NOMO-1 (cell line): ENCODE measurements at regions not wholly inside any gene's neighbourhood (a gene's known extent, or its start where the extent isn't known, plus 50 kb on each side); places are given as distances from the start of the nearest gene placed in this dataset.
"Not testable (repeated sequence)": the region's sequence is repeated elsewhere in the genome, so short reads cannot be mapped to it uniquely, and the experiment has no call there.

Source experiments
- DNase-seq, 2 experiments: peaks; one replicate each; lab custom pipeline; 2025; ENCODE audit not compliant: unreplicated experiment in 2 of 2; lab: John Stamatoyannopoulos, UW

DNA sequence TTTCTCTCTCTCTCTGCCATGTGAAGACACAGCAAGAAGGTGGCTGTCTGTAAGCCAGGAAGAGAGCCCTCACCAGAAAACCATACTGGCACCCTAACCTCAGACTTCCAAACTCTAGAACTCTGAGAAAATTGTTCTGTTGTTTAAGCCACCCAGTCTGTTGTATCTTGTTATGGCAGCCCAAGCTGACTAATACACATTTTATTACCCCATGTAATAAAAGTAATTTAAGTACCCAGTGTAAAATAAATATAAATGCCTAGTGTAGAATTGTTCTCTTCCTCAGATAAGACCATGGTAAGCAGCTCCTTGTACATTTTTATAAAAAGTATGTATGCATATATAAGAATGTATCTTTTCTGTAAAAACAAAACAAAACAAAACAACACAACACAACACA is 119.7 kb downstream of the DTL start:
- DNase-seq, result no peak

DNA sequence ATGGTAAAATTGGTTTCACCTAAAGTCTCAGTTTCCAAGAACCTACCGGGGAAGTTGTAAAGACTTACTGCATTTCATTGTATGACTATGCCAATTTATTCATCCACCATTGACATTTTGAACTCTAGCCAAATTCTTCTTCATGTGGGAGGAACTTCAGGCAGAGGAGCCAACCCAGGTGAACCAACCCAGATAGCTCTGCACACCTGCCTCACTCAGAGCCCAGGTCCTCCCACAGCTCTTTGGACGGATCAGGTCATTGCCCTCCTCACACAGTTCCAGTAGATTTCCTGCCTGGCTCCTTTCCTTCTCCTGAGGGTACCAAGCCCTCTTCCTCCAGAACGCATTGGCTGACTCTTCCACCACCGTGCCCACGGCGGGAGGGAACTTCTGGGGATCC is 121.7 kb downstream of the DTL start:
- no peak for DNase-seq

GRCh38 chr1:212158912-212159796 is 123.6 kb downstream of the DTL start:
- no peak for DNase-seq

- DNase-seq, result peak in 1 of 2 experiments; percentile 38
Measured at GRCh38 chr1:212161231-212161781, 123.9 kb upstream of the PPP2R5A start.

GRCh38 chr1:212162635-212163034 is 122.6 kb upstream of the PPP2R5A start:
- no peak for DNase-seq

GRCh38 chr1:212164095-212164872 is 120.9 kb upstream of the PPP2R5A start:
- DNase-seq, result no peak

DNA sequence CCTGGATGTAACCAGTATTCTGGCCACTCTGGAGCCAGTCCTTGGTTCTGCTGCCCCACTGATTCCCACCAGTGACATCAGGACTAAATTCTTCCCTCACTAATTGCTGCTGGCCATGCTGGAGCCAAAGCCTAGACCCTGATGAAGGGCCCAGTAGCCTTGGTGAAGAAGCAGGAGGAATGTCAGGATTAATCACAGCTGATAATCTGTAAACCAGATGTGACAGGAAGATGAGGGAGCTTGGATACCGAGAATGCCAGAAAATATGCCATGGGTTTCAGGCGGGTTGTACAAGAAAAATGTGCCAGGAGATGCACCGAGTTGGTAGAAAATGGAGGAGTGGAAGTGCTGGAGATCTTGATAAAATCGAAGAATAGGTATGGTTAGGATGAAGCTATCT is 119.0 kb upstream of the PPP2R5A start:
- no peak for DNase-seq

- no peak for DNase-seq
Measured at GRCh38 chr1:212166644-212167043, 118.6 kb upstream of the PPP2R5A start.

- DNase-seq, result no peak
Measured at GRCh38 chr1:212167098-212167497, 118.1 kb upstream of the PPP2R5A start.

- no peak for DNase-seq
Measured at GRCh38 chr1:212173567-212173966, 111.6 kb upstream of the PPP2R5A start.

GRCh38 chr1:212174295-212174694 is 110.9 kb upstream of the PPP2R5A start:
- not testable (repeated sequence) for DNase-seq

DNA sequence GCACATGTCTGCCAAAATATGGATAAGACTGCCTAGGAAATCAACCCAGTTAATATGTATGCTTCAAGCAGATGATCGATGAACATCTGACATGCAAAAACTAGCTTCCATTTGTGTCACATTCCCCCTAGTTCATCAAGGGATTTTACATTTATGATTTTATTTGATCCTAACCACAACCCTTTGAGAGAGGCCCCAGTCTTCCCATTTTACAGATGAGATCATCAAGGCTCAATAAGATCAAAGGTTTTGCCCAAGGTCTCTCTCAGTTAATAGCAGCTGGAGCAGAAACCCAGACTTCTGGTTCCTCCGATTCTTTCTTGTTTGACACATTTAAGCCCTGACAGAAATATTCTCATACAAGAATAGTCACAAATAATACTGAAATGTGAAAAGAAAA is 107.7 kb upstream of the PPP2R5A start:
- DNase-seq, result no peak

DNA sequence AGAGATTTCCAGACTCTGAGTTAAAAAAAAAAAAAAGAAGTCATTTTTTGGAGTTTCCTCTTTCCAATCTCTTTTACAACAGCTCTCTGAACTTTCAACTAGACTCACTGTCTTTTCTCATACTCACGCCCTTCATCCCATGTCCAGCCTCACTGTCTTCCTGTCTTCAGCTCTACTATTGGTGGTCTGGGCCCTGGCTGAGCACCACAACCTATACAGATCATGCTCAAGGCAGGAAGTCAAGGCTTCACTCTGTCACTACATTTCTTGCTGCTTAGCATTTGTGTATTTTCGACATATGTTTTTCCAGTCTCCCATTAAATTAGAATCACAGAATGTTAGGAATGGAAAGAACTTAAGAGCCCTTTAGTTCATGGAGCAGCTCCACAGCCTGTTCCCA is 106.4 kb upstream of the PPP2R5A start:
- DNase-seq, result peak in 1 of 2 experiments; percentile 16

DNA sequence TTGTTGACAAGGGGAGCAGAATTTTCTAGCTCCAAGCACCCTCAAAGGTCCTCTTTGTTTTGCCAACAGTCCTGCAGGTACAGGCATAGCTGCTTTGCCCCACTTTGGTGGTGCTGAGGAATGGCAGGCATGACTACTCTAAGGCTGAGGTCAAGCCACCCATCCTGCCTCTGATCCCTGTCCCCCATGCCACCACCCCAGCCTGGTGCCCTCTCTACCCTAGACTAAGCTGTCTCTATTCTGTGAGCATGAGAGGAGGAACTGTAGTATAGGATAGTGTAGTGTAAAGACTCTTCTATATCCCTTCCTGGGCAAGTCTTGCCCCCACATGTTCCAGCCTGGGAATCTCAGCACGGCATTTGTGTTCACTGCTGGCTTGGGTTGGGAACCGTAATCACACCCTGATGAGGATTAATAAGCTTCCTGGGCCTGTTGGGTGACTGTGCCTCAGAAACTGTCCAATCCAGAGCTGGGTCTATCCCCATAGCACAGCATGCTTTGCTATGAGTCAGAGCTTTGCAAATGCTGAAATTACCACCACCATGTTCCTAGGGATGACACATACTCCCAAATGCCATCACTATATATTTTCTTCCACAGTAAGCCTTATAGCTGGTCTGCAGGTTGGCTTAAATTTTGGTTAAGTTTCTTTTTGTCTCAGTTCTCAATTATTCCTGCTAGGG is 105.7 kb upstream of the PPP2R5A start:
- no peak for DNase-seq

GRCh38 chr1:212181015-212181882 is 104.0 kb upstream of the PPP2R5A start:
- DNase-seq, result no peak

DNA sequence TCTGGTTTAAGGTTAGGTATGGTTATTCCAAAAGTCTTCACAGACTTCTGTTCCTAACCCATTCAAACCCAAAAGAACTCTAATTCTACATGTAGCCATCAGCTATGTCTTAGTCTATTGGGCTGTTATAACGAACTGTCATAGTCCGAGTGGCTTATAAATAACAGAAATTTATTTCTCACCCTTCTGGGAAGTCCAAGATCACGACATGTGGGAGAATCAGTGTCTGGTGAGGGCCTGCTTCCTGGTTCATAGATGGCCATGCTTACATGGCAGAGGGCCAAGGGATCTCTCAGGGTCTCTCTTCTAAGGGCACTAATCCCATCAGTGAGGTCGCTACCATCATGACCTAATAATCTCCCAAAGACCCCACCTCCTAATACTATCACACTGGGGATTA is 103.0 kb upstream of the PPP2R5A start:
- DNase-seq, result no peak

- DNase-seq, result no peak
Measured at GRCh38 chr1:212182579-212182978, 102.6 kb upstream of the PPP2R5A start.

DNA sequence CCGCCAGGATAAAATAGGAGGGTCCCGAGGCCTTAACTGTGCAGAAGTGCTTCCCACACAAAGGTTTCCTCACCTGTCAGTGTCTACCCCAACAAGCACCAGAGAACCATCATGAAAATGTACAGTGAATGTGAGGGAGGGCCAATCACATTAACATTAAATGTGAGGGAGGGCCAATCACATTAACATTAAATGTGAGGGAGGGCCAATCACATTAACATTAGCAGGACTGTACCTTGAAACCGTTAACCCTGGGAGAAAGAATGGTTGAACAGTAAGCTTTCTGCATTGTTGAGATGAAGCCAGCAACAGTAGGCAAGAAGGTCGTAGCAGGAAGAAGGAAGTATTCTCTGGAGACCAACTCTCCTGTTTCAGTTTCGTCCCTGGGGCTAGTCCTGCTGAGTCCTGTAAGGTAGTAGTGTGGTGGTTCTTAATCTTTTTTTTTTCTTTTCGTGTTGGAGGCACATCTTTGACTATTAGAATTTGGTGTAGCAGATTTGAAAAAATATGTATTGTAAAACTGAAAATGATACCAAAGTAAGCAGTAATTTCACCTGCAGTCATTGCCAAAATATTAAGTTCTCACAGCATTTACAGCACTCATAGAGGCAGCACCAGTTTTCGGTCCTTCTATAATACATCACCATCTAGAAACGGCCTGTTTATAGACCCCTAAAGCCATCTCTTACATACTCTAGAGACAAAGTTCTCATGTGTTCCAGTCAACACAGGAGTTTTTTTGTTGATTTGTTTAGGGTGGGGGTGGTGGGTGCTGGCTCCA is 98.6 kb upstream of the PPP2R5A start:
- peak; percentile 39 to 80 for DNase-seq

DNA sequence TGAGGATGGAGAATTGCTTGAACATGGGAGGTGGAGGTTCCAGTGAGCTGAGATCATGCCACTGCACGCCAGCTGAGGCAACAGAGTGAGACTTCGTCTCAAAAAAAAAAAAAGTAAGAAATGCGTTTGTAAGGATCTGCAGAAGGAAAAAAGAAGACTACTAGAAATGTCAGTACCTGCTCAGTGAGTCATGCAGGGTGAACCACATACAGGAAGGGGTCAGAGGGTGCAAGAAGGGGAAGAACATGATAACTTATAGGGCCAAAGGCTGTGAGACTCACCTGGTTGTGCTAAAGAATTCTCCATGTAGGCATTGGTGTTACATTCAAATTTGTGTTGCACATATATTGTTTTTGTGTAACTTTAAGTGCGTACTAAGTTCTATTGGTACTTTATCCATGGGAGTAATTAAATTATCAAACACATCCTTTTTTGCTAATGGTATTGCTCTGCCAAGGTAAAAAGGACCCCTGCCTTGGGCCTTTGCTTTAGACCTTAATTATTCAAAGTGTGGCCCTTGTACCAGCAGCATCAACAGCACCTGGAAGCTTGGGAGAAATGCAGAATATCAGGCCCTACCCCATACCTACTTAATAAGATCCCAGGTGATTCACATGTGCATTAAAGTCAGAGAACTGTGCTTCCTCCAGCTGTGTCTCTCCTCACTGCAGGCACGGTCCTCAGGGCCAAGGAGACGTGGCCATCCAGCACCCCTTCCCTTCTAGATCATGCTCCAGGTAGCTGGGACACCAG is 96.4 kb upstream of the PPP2R5A start:
- DNase-seq, result no peak
